ENCODE measurements at regions not wholly inside any gene's neighbourhood (a gene's known extent, or its start where the extent isn't known, plus 50 kb on each side); places are given as distances from the start of the nearest gene placed in this dataset.
"Not testable (repeated sequence)": the region's sequence is repeated elsewhere in the genome, so short reads cannot be mapped to it uniquely, and the experiment has no call there.

DNA sequence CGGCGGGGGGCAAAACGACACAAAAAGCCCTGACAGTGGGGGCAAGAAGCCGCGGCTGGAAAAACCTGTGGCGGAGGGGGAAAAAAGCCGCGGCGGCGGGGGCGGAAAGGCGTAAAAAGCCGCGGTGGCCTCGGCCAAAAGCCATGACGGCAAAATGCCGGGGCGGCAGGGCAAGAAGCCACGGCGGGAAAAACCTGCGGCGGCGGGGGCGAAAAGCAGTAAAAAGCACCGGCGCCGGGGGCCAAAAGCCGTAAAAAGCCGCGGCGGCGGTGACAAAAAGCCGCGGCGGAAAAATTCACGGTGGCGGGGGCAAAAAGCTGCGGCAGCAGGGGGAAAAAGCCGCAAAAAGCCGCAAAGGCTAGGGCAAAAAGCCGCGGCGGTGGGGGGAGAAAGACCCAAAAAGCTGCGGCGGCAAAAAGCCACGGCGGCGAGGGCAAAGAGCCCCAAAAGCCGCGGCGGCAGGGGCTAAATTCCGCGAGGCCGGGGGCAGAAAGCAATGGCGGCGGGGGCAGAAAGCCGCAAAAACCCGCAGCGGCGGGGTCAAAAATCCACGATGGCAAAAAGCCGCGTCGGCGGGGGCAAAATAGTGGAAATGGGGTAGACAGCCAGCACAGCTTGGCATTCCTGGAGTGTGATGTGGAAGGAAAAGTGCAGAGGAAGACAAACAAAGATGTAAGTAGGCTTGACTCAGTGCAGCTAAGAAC is 167.5 kb upstream of the TP53TG3D start:
- in situ Hi-C loops (cut with MboI; ENCODE audit: low pct_unique_long_range_greater_than_20kb, low sequenced_read_pairs) = not testable (repeated sequence)
- DNase-seq = peak; percentile 14

DNA sequence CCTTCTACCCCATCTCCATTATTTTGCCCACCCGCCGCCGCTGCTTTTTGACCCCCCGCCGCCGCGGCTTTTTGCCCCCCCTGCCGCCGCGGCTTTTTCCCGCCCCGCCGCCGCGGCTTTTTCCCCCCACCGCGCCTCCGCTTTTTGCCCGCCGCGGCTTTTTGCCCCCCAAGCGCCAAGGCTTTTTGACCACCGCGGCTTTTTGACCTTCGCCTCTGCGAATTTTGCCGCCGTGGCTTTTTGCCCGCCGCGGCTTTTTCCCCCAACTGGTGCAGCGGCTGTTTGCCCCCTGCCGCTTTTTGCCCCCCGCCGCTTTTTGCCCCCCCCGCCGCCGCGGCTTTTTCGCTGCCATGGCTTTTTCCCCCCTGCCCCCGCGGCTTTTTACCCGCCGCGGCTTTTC is 137.5 kb upstream of the TP53TG3D start:
- in situ Hi-C loops (cut with MboI; ENCODE audit: low pct_unique_long_range_greater_than_20kb, low sequenced_read_pairs); DNase-seq: not testable (repeated sequence)

DNA sequence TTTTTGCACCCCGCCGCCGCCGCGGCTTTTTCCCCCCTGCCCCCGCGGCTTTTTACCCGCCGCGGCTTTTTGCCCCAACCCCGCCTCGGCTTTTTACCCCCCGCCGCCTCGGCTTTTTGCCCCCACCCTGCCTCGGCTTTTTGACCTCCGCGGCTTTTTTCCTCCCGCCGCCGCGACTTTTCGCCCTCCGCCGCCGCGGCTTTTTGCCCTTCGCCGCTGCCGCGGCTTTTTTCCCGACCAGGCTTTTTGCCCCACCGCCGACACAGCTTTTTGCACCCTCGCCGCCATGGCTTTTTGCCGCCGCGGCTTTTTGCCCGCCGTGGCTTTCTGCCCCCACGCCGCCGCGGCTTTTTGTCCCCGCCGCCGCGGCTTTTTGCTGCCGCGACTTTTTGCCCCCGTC is 137.0 kb upstream of the TP53TG3D start:
- DNase-seq = peak; percentile 4
- in situ Hi-C loops (cut with MboI; ENCODE audit: low pct_unique_long_range_greater_than_20kb, low sequenced_read_pairs) = no loop called here

DNA sequence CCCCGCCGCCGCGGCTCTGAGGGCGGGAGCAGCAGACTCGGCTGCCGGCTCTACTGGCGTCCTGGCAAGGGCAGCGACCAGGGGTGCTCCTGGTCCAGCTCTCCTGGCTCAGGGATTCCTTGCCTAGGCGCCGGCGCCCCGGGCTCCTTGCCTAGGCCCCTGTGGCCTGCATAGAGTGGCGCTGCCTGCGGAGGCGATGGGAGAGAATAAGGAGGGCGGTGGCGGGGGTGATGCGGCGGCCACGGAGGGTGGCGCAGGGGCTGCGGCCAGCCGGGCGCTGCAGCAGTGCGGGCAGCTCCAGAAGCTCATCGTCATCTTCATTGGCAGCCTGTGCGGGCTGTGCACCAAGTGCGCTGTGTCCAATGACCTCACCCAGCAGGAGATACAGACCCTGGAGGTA is 136.6 kb upstream of the TP53TG3D start:
- in situ Hi-C loops (cut with MboI; ENCODE audit: low pct_unique_long_range_greater_than_20kb, low sequenced_read_pairs); DNase-seq: not testable (repeated sequence)

DNA sequence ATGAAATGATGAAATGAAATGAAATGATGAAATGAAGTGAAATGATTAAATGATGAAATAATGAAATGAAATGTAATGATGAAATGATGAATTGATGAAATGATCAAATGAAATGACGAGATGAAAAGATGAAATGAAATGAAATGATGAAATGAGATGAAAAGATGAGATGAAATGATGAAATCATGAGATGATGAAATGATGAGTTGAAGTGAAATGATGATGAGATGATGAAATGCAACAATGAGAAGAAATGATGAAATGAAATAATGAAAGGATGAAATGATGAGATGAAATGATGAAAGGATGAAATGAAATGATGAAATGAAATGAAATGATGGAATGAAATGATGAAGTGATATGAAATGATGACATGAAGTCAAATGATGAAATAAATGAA is 132.7 kb upstream of the TP53TG3D start:
- in situ Hi-C loops (cut with MboI; ENCODE audit: low pct_unique_long_range_greater_than_20kb, low sequenced_read_pairs); DNase-seq: not testable (repeated sequence)

DNA sequence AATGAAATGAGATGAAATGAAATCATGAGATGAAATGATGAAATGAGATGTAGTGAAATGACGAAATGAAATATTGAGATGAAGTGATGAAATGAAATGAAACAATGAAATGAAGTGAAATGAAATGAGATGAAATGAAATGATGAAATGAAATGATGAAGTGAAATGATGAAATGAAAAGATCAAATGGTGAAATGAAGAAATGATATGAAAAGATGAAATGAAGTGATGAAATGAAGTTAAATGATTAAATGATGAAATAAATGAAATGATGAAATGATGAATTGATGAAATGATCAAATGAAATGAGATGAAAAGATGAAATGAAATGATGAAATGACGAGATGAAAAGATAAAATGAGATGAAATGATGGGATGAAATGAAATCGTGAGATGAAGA is 132.3 kb upstream of the TP53TG3D start:
- DNase-seq; in situ Hi-C loops (cut with MboI; ENCODE audit: low pct_unique_long_range_greater_than_20kb, low sequenced_read_pairs): not testable (repeated sequence)

DNA sequence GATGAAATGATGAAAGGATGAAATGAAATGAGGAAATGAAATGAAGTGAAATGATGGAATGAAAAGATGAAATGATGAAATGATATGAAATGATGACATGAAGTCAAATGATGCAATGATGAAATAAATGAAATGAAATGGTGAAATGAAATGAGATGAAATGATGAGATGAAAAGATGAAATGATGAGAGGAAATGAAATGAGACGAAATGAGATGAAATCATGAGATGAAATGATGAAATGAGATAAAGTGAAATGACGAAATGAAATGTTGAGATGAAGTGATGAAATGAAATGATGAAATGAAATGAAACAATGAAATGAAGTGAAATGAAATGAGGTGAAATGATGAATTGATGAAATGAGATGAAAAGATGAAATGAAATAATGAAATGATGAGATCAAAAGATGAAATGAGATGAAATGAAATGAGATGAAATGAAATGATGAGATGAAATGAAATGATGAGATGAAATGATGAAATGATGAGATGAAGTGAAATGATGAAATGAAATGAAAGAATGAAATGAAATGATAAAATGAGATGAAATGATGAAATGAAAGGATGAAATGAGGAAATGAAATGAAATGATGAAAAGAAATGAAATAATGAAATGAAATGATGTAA is 131.7 kb upstream of the TP53TG3D start:
- in situ Hi-C loops (cut with MboI; ENCODE audit: low pct_unique_long_range_greater_than_20kb, low sequenced_read_pairs); DNase-seq: not testable (repeated sequence)

DNA sequence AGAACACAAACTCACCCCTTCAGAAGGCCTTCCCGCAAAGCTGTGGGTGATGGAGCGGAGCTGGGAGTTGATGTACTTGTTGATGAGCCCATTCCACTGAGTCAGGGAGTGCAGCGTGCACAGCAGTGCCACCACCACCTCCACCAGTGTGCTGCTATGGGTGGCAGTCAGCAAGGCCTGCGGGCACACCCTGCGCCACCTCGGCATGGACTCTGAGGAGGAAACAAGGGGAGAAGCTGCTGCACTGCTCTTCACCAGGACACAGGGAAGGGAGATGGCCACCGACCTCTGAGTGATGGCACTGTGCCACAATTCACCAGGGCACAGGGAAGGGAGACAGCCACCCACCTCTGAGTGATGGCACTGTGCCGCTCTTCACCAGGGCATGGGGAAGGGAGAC is 100.7 kb upstream of the TP53TG3D start:
- DNase-seq; in situ Hi-C loops (cut with MboI; ENCODE audit: low pct_unique_long_range_greater_than_20kb, low sequenced_read_pairs): not testable (repeated sequence)

DNA sequence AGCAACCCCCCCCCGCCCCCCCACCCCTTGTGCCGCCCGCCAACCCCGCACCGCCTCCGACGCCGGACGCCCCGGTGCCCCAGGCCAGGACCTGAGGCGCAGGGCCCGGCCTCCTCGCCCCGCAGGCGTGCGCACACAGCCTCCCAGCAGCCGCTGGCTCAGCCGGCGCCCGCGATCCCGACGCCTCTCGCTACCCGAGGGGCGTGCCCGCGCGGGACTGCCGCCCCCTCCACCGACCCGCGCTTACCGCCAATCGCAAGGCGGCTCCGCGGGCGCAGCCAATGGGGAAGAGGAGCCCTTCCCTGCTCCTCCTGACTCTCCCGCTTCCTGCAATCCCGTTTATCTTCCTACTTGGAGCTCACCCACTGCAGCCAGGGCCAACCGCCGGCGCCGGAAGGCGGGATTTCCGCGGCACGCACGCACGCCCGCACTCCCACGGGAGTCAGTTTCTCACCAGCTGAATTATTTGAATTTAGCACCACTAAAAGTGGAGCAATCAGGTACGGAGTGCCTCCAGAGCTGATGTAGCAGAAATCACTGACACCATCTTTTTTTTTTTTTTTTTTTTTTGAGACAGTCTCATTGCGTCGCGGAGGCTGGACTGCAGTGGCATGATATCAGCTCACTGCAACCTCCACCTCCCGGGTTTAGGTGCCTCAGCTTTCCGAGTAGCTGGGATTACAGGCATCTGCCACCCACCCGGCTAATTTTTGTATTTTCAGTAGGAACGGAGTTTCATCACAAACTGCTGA is 65.0 kb upstream of the TP53TG3D start:
- in situ Hi-C loops (cut with MboI; ENCODE audit: low pct_unique_long_range_greater_than_20kb, low sequenced_read_pairs); DNase-seq: not testable (repeated sequence)

DNA sequence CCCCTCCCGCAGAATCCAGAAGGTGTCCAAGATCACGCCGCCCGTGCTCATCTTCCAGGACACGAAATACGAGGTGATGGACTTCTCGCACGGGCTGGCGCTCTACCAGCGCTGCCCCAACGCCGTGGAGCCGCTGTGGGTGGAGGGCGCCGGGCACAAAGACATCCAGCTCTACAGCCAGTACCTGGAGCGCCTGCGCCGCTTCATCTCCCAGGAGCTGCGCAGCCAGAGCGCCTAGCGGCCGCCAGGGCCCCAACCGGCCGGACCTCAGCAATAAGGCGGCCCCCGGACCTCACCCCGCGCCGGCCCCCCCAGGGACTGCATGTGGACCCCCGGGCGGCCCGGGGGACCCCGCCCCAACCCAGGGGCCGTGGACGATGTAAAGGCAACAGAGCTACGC is 50.5 kb upstream of the TP53TG3D start:
- DNase-seq; in situ Hi-C loops (cut with MboI; ENCODE audit: low pct_unique_long_range_greater_than_20kb, low sequenced_read_pairs): not testable (repeated sequence)

Data from KBM-7 (cell line).